ENCODE measurements at regions not wholly inside any gene's neighbourhood (a gene's known extent, or its start where the extent isn't known, plus 50 kb on each side); places are given as distances from the start of the nearest gene placed in this dataset.
A peak's percentile ranks its signal among the peaks of the same experiment; 100 is the strongest.

- H3K4me3 ChIP-seq: no peak overlapping the region
- no peaks in the 10 kb centered on the region for H3K79me2 ChIP-seq (ENCODE audit: control insufficient read depth, insufficient read depth, low read length)
- DNase-seq (ENCODE audit: extremely low read depth in 1 of 4, low spot score in 3 of 4): no peak
- TF ChIP-seq FOSL1 (tag; conservative IDR thresholded peaks at IDR 0.05) (peak; percentile 48; the same call in 1 of the 2 replicates), DACH1 (IDR thresholded peaks at IDR 0.05; ENCODE audit: partially characterized antibody) (no peak), ATF3 (IDR thresholded peaks at IDR 0.05) (0 out of 2 replicates have a peak, but pooled peaks have one; percentile 7), ATF3 (CRISPR knock-in tag; conservative IDR thresholded peaks at IDR 0.05) (no peak), JUND (IDR thresholded peaks at IDR 0.05; ENCODE audit: borderline replicate concordance, low read depth, low read length) (0 out of 2 replicates have a peak, but pooled peaks have one; percentile 8), JUND (tag; IDR thresholded peaks at IDR 0.05; ENCODE audit: borderline replicate concordance, low read depth, low read length) (no peak), SMARCE1 (IDR thresholded peaks at IDR 0.05) (peak; percentile 38; the same call in 1 of the 2 replicates), ZNF639 (CRISPR knock-in tag; conservative IDR thresholded peaks at IDR 0.05 in 1 of 2, IDR thresholded peaks at IDR 0.05 in 1 of 2) (no peak)
- peaks cover 5 to 16% of the 10 kb centered on the region in 2 experiments; a peak in 4 of 5 replicates for H3K4me1 ChIP-seq (replicated peaks in 1 of 2; ENCODE audit: control insufficient read depth in 2 of 2, insufficient read depth in 2 of 2, low read length in 2 of 2)
- H2AFZ ChIP-seq (ENCODE audit: low read depth, low read length): peak overlapping the region; percentile 44
- no TSS peak for BruUV-seq (replicated peaks)
- H3K27me3 ChIP-seq (ENCODE audit: control insufficient read depth in 2 of 2, insufficient read depth in 2 of 2, low read length in 2 of 2): no peaks in the 10 kb centered on the region
- POLR2A ChIA-PET: interaction anchor here (0.7 kb wide), 1 partner anchor 84 kb away, joined by 4 read pairs; no protein-coding TSS in a partner anchor
- no peak overlapping the region for H3K4me2 ChIP-seq (ENCODE audit: insufficient read depth, low read length)
- intact Hi-C loops (cut with micrococcal nuclease) (no loop called here), in situ Hi-C loops (cut with MboI) (loop anchor here (25.0 kb wide), 1 partner anchor 616 kb away; no protein-coding TSS in a partner anchor)
- CTCF ChIA-PET (ENCODE audit: low intra/inter-chr PET ratio): no interaction called here
- no peaks in the 10 kb centered on the region for H3K36me3 ChIP-seq (ENCODE audit: control insufficient read depth, insufficient read depth, low read length)
- H3K9me3 ChIP-seq (replicated peaks; ENCODE audit: control insufficient read depth, insufficient read depth, low read depth, low read length): no peaks in the 10 kb centered on the region
- H4K20me1 ChIP-seq (replicated peaks; ENCODE audit: control insufficient read depth, insufficient read depth, low read length): no peaks in the 10 kb centered on the region
- ATAC-seq: no peak
- H3K9me1 ChIP-seq (ENCODE audit: control insufficient read depth, insufficient read depth, low read length): no peaks in the 10 kb centered on the region
- FAIRE-seq: peak; percentile 57
- no peak overlapping the region for H3K27ac ChIP-seq (ENCODE audit: extremely low read depth, low read depth, low read length)
- 6% methylated on average over 4 of the region's 4 CpGs for WGBS (ENCODE audit: insufficient coverage, low coverage, missing lambda C conversion rate)
- no peak overlapping the region for H3K9ac ChIP-seq (ENCODE audit: insufficient read depth in 1 of 2, low read depth in 2 of 2, low read length in 2 of 2)
Observed at GRCh38 chr20:22346716-22347115, 237.7 kb downstream of the FOXA2 start.

Measured in K562 (cell line).